GM21381 (cell line): ENCODE measurements at regions not wholly inside any gene's neighbourhood (a gene's known extent, or its start where the extent isn't known, plus 50 kb on each side); places are given as distances from the start of the nearest gene placed in this dataset.

Experiments
- ATAC-seq: cut with Tn5 transposase; IDR thresholded peaks from one replicate; pipeline ENCODE4 v1.9.1; 2021; ENCODE audit warnings: mild to moderate bottlenecking, moderate library complexity; ENCODE audit not compliant: unreplicated experiment

DNA sequence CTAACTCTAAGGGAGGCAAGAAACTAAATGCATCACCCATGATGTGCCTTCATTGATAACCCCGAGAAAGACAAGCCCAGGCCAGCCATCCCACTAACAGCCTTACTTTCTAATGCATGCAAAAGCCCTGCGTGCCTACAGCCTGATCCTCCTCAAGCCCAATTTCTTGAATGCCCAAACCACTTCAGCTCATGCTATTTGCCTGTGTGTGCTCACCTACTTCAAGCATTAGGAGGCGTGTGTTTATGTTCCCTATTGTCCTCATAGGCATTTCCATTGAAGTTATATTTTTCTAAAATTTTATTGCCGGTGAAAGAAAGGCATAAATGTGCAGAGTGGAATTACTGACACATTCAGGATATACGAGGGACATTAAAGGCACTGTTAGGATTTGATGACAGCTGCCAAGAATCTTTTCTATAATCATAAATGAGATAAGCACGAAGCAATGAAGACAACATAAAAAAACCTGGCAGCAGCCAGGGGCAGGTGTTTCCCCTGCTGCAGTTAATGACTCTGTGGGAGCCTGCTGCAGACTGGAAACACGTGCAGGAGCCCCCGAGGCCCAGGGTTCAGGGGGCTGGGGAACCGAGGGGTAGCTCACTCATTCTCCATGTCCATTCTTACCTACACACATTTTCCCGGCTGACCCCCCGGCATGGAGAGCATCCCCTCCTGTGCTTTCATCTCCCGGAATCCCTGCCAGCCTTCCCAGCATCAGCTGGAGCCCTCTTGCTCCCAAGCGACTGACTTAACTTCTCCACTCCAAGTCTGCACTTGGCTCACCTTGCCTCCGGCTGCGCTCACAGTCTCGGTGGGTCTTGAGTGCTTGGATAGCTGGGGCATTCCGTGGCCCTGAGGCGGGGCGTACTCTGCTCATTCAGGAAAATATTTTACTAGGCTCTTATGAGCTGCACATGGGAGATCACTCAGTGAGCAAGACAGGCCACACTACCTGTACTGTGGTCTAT is 292.3 kb upstream of the SIX2 start:
- ATAC-seq: no peak

DNA sequence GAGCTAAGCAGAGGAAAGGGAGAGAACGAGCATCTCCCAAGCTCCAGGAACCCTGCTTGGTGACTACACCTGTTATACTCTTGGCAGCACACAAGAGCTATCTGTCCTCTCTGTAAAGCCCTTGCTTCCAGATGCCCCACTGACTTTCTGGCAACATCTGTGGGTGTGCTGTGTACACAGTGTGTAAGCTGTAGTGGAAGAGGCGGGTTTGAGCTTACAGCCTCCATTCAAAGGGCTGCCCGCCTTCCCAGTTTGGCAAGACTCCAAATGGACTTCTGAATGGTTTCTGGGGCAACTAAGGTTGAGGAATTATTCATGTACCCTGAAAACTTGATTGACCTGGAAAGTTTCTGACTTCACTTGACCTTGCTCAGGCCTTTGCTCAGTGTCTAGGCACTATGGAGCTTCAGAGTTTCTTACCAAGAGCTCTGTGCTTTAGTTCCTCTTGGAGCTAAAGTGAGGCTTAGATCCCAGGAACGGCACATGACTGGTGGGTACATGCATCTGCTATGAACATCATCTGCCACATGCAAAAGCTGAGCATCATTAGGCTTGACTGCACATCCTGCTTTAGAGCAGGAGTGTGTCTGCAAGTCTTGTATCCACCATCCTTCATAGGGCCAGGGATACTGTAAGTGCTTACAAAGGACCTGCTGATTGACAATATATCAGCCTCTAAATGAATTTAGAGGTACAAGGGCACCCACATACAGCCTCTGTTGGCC is 290.9 kb upstream of the SIX2 start:
- ATAC-seq: no peak

DNA sequence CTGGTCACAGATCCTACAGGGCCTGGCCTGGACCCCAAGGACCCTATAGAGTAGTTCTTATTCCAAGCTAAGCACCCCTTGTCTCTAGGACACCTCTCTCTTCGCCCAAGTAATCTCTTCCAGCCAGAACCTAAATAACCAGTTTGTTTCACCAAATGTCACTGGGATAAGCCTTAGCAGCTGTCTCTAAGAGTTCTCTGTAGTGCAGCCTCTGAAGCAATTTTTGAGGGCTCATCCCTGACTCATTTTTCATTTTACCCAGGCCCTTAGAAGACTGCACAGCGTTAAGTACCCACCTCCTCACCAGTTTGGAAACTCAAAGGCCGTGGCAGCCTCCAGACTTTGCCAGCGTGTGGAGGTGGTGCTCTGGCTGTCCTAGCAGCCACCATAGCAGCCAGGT is 290.1 kb upstream of the SIX2 start:
- no peak for ATAC-seq

DNA sequence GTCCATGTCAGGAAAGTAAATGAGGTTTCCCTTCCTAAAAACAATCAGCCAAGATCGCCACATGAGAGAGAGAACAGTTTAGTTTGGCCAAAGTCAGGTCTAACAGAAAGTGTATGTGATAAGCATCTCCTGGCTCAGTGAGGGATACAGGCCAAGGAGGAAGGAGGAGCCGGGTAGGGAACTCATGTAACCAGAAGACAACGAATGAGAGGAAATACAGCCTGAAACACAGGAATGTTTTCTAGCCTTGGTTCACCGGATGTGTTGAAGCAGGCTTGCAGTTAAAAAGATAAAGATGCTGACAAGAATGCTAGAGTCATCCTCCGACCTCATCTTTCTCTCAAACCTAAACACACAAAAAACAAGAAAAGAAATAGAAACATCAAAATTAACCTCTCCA is 283.9 kb upstream of the SIX2 start:
- no peak for ATAC-seq

DNA sequence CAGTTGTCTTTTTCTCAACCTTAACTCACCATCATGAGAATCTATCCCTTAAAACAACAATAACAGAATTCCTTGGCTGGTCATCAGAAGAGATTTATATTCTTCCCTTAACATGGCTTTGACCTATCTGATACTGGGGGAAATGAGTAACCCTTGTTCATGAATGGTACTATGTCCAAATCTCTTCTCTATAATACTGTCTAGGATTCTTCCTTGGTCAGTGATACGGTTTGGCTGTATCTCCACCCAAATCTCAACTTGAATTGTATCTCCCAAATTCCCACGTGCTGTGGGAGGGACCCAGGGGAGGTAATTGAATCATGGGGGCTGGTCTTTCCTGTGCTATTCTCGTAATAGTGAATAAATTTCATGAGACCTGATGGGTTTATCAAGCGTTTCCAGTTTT is 282.0 kb upstream of the SIX2 start:
- ATAC-seq: no peak

DNA sequence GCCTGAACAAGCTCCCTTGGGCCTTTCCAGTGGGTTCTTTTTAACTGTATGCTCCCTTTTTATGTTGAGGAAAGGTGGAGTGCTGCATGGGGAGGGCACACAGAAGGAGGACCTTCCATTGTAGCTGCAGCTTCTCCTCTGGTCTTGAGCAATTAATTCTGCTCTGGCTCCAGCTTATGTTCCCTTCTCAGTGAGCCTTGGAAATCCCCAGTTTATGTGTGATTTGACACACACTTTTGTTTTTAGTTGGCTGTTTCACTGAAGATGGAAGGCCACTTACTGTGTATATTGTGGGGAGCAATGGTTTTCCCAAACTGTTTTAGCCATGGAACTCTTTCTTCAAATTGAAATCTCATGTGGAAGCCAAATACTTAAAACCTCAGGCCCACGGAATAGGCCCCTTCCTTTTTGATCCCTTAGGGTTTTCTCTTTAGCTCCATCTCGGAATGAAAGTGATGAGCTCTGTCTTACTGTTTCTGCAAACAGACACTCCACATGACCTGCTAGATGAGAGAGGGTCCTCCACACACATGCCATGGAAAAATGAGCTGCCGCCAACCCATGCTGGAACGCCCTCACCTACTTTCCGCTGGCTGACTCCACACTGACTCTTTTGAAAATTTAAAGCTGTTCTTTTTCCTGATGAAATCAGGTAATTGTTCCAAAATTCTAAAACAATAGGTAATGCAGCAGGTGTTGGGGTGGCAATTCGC is 280.9 kb upstream of the SIX2 start:
- no peak for ATAC-seq

DNA sequence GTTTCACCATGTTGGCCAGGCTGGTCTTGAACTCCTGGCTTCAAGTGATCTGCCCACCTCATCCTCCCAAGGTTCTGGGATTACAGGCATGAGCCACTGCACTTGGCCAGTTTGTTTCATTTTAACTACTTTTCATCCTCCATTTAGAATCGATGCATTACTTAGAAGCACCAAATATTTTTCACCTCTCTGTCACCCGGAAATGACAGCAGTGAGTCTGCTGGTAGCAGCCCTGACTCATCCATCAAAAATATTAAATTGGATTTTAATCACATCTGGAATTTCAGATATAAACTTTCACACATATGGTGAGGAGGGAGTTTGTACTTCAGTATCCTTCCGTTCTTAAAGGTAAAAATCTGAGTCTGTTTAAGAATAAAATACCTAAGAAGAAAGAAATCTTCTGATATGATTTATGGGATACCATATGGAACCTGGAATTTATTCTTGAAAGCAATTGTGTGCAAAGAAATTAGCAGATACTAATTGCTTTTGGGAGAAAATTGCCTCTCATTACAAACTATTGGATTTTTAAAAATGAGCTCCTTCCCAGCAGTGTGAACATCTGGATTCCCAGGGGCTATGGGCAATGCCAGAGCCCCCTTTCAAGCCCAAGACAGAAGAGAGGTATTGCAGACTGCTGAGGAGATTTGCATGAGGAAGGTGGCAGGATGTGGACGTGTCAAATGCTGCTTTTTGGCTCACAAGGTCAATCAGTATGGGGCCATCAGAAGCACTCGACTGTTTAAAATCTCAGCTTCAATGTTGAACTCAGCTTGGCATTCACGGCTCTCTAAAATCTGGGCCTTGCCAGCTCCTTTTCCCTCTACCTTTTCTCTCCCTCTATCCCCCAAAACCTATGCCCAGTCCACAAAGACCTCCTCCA is 279.5 kb upstream of the SIX2 start:
- no peak for ATAC-seq

DNA sequence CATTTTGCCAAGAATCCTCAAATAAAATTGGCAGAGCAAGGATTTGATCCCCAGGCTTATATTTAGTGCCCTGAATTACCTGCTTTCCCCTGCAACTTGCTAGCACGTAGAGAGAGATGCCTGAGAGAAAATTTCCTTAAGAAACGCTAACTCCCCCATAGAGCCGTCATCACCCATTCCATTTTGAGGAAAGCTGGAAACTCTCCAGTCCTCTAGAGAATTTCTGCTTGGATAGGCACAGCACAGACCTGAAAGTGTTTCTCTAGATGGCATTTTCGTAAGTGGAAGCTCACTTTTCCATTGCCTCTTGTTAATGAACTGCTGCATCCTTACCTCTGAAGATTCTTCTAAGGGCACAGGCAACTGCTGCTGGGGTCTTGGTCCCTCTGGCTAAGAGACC is 277.8 kb upstream of the SIX2 start:
- ATAC-seq: no peak

DNA sequence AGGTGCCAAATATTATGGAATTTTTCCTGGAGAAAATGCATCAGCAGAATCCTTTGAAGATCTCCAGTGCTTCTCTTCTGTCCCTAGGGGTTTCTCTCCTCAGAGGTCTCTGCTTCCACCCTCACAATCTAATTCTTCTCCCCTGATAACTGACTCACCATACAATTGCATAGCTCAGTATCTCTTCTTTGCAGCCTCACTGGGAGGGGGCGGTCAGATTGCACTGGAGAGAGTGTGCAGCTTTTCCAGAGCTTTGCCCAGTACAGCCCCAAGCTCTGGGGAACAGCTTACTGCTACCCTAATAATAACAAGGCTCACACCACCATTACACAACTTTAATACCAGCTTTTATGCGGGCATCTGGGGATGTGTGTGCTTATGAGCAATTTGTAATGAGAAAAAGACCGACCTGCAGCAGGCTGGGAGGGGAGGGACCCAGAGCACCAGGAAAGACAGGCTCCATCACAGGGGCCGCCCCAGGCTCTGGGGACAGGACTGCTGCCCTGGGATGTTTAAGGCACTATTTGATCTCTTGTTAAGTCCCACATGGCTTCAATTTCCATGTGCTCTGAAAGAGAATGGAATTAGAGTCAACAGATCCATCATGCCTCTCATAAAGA is 276.6 kb upstream of the SIX2 start:
- ATAC-seq: no peak

DNA sequence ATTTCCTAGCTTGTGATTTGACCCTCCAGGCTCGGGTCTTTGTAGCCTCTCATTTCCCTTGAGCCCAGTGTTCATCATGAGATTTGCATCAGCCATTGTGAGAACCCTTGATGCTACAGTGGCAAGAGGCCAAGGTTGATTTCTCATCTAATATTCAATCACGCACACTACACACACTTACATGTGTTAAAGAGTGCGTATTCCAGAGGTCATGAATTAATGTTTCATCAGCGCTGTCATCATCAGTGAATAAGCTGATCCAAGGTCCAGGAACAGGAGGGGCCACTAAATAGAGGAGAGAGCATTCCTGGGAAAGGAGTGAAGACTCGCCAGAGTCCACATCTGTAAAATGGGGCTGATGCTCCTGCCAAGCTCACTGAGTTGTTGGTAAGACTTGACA is 276.1 kb upstream of the SIX2 start:
- no peak for ATAC-seq

DNA sequence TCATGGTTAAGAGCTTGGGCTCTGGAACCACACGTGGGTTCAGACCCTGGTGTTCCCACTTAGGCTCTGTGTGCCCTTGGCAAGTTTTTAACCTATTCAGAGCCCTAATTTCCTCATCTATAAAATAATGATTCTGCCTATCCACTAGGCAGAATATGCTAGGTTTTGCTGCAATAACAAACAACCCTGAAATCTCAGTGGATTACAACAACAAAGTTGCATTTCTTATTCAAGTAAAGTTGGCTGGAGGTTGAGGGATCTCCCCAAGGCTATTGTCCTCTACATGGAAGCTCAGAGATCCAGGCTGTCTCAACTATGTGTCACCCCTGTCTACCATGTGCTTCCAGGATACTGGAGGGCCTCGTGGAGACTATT is 275.4 kb upstream of the SIX2 start:
- ATAC-seq: no peak

DNA sequence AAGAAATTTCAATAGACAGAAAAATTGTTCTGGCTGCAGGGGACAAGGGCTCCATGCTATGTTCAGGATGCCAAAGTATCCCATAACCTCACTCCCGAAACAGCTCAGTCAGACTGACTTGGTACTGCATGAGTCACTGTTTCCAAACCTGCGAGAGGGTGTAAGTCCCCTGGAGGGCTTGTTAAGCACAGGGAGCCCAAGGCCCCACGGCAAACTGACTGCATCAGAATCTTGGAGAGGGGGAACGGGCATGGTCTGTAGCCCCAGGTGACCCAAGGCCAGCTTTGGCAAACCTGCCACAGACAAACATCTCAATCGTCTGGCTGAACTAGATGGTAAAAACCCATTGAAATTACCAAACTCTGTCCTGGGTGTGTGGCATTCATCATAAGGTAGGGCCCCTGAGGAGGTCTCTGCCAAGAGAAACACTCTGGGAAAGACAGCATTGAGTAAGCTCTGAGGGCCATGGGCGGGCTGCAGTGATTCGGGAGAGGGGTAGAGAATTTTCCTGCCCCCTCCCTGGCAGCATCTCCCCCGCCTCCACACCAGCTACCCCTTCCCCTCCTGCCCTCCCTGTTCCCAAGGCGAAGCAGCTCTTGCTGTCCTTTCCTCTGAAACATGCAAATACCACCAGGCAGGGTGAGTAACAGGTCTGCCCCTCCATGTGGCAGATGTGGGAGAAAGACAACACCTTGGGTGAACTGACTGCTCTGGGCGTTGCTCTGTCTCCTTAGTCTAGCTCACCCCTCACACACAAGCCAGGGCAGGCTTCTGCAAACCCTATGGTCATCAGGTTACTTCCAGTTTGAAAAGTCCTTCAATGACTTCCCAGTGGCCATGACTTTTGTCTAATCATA is 274.7 kb upstream of the SIX2 start:
- no peak for ATAC-seq

DNA sequence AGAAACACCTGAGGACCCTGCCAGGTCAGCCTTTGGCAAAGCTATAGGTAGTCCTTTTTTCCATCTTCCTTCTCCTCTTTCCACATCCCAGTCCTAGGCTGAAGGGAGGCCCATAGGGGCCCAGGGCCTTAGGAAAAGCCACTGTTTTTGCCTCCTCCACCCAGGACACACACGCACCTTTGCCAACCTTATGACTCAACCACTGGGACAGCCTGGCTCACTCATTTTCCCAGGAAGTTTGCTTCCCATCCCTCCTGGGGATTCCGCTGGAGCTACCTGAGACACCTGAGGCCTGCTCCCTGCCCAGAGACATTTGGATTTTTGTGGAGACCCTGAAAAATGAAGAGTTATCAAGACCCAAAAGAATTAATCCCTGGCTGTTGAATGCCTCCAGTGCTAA is 273.4 kb upstream of the SIX2 start:
- ATAC-seq: no peak

DNA sequence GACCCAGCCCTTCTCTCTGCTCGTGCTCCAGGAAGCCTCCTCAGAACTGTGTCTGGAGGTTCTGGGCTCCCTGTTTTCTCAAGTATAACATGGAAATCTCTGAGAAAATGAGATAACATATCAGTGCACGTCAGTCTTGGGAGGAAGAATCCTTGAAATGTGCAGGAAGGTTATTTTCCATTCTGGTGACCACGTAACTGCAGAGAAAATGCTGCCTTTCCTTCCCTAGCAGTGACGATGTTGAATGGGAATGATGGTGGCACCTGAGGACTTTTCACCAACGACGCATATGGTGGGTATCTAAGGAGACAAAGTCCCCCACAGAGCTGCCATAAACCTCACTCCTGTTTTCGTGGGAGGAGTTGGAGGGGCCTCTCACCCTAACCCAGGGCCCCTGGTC is 272.1 kb upstream of the SIX2 start:
- no peak for ATAC-seq

DNA sequence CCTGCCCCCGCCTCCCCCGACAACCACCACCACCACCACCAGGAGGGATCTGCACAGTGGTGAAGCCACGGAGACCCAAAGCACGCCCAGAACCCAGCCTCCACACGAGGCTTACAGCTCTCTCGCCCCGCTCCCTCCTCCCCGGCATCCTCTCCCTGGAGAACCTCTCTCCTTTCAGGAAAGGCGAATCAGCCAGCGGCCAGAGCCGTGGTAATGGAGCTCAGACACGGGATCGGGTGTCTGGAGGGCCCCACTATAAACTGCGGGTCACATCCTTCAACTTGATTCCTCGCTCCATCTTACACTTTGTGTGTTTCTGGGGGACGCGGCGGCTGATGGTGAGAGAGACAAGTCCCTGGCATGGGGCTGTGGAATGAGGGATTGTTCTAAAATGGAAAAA is 271.5 kb upstream of the SIX2 start:
- ATAC-seq: no peak

DNA sequence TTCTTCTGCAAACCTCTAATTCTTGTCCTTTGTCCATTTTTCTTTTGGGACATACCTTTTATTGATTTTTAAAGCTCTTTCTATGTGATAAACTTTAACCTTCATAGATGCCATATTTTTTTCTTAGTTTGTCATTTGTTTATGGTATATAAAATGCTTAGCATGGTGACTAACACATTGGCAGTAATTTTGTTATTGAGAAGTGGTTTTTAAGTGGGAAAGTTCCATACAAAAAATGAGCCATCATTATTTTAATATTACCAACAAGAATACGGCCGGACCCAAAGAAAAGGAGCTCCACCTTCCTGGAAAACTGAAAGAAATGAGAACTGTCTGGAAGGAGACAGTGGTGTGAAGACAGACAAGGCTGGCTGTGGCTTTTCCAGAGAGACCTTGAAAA is 270.1 kb upstream of the SIX2 start:
- ATAC-seq: no peak

DNA sequence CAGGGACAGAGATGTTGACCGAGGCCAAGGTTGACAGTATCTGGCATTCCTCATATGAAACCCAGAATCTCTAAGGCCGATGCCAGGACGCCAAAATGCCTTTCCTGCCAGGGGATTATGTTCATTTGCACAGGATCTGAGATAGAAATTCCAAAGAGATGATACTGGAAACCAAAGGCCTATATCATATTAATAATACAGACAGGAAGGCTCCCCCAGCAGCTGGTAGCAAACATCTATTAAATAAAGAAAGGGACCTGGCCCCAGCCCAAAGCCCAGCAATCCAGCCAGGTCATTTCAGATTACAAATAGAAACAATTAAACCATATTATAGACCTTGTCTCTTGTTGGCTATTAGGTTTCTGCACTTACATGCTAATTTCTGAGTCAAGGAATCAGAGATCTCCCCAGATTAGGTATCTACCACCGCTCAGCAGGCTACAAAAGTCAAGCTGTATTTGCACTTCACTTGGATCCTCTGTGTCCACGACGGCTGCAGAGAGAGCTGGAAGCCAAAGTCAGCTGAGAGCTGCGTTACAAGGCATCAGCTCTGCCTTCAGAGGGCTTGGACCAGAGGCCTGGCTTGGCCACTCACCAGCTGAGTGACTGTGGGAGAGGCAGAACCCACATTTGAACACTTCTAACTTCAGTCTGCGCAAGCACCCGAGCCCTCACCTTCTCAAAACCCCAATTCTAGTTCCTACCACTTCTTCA is 269.3 kb upstream of the SIX2 start:
- ATAC-seq: no peak

DNA sequence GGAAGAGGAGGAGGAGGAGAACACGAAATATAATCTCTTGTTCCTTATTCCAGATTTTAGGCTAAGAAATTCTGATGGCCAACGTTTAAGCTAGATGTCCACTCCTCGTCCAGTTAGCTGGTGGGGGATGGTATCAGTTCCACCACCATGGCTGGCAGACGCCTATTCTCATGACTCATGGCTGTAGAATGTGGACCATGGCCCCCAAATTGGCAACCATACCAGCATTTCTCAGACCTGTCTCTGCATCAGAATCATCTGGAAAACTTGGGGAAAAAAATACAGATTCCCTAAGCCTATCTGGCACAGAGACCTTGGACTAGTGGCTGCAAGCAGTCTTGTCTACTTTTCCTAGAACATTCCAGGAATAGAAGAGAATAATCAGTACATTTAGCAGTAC is 267.7 kb upstream of the SIX2 start:
- ATAC-seq: no peak

DNA sequence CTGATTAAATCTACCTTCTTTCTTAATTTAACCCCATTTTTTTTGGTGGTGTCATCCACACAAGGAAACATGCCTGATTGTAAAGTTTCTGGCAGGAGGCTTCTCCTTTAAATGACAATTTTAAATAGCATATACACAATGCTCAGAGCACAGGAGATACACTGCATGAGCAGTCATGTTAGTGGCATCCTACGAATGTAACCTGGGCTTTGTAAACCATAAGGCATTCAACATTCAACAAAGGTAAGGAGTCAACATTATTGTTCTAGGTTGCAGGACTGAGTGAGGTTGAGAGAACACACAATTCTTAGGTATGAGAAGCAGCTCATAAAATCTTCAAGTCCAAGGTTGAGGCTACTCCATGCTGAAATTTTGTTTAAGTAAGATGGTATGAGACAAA is 266.6 kb upstream of the SIX2 start:
- no peak for ATAC-seq
